IMR-90 (cell line): ENCODE measurements at regions not wholly inside any gene's neighbourhood (a gene's known extent, or its start where the extent isn't known, plus 50 kb on each side); places are given as distances from the start of the nearest gene placed in this dataset.

Source experiments
- ATAC-seq: fragments of 200-7000 bp; cut with Tn5 transposase; 2 replicates; pipeline ENCODE4 v1.9.1; 2020; ENCODE audit warnings: low read depth, mild to moderate bottlenecking, moderate library complexity
- BruUV-seq: library from RNA; stranded (reverse); fragments of 400-500 nt; replicated peaks from 2 replicates; lab custom pipeline; 2021; lab: Mats Ljungman, UMichigan
- CTCF ChIA-PET: fragments of 300-600 bp; formaldehyde crosslinking; extraction: SDS; loops from one replicate; lab custom pipeline; 2021; ENCODE audit warnings: antibody characterized with exemption; lab: Yijun Ruan, JAX
- POLR2A ChIA-PET: fragments of 300-600 bp; sonication (Branson Sonifier 250); formaldehyde crosslinking; loops from one replicate; lab custom pipeline; 2022; ENCODE audit warnings: antibody characterized with exemption; ENCODE audit not compliant: unreplicated experiment; lab: Charles Lee
- DNase-seq: peaks from one replicate; pipeline ENCODE4 v3.0.0; 2013
- H2AFZ ChIP-seq: replicated peaks from 2 replicates; pipeline ENCODE3; 2013; ENCODE audit warnings: low read length, mild to moderate bottlenecking; ENCODE audit not compliant: poor library complexity
- H2AK5ac ChIP-seq: 2 replicates; pipeline ENCODE4 v1.6.1; 2013; ENCODE audit warnings: low read depth, low read length, inconsistent platforms
- H2AK9ac ChIP-seq: replicated peaks from 2 replicates; pipeline ENCODE3; 2013; ENCODE audit warnings: mild to moderate bottlenecking, low read depth, low read length, moderate library complexity; ENCODE audit not compliant: poor library complexity
- H2BK120ac ChIP-seq: 2 replicates; pipeline ENCODE4 v1.6.1; 2013; ENCODE audit warnings: low read depth, low read length, inconsistent platforms
- H2BK15ac ChIP-seq: 3 replicates; pipeline ENCODE4 v1.6.1; 2013; ENCODE audit warnings: low read depth, low read length, inconsistent platforms
- H2BK20ac ChIP-seq: 2 replicates; pipeline ENCODE4 v1.6.1; 2013; ENCODE audit warnings: low read depth, mild to moderate bottlenecking, inconsistent platforms, low read length, moderate library complexity
- H2BK5ac ChIP-seq: 2 replicates; pipeline ENCODE4 v1.6.1; 2013; ENCODE audit warnings: mild to moderate bottlenecking, low read depth, low read length, inconsistent platforms; ENCODE audit not compliant: poor library complexity, severe bottlenecking
- H3K14ac ChIP-seq: replicated peaks from 2 replicates; pipeline ENCODE4 v1.6.1; 2013; ENCODE audit warnings: low read depth, low read length, inconsistent platforms
- H3K18ac ChIP-seq: 2 replicates; pipeline ENCODE4 v1.6.1; 2013; ENCODE audit warnings: low read depth, low read length, control low read depth
- H3K23ac ChIP-seq: 2 replicates; pipeline ENCODE4 v1.6.1; 2013; ENCODE audit warnings: low read depth, low read length, inconsistent platforms
- H3K27ac ChIP-seq: 2 replicates; pipeline ENCODE4 v1.5.1; 2013; ENCODE audit warnings: mild to moderate bottlenecking, control low read depth, low read length; ENCODE audit not compliant: insufficient read depth
- H3K27me3 ChIP-seq: 2 replicates; pipeline ENCODE4 v1.6.1; 2013; ENCODE audit warnings: low read length; ENCODE audit not compliant: control insufficient read depth, insufficient read depth
- H3K36me3 ChIP-seq: 2 replicates; pipeline ENCODE4 v1.6.1; 2013; ENCODE audit warnings: low read length, mixed read lengths; ENCODE audit not compliant: control insufficient read depth, insufficient read depth
- H3K4ac ChIP-seq: 2 replicates; pipeline ENCODE4 v1.6.1; 2013; ENCODE audit warnings: low read depth, low read length, inconsistent platforms
- H3K4me1 ChIP-seq: 2 replicates; pipeline ENCODE4 v1.6.1; 2013; ENCODE audit warnings: low read length, mixed read lengths; ENCODE audit not compliant: control insufficient read depth, insufficient read depth
- H3K4me2 ChIP-seq: 2 replicates; pipeline ENCODE4 v1.6.1; 2013; ENCODE audit warnings: low read depth, mild to moderate bottlenecking, control low read depth, low read length, moderate library complexity
- H3K4me3 ChIP-seq: 2 replicates; pipeline ENCODE4 v1.5.1; 2013; ENCODE audit warnings: low read depth, mild to moderate bottlenecking, control low read depth, low read length, moderate library complexity; ENCODE audit not compliant: insufficient read depth
- H3K56ac ChIP-seq: 2 replicates; pipeline ENCODE4 v1.6.1; 2013; ENCODE audit warnings: low read length, inconsistent platforms; ENCODE audit not compliant: insufficient read depth; ENCODE audit errors: extremely low read depth
- H3K79me1 ChIP-seq, 2 experiments: 2 replicates each; pipeline ENCODE4 v1.6.1; 2013; ENCODE audit warnings: low read length in 2 of 2, inconsistent platforms in 1 of 2, low read depth in 1 of 2
- H3K9ac ChIP-seq: 2 replicates; pipeline ENCODE4 v1.6.1; 2013; ENCODE audit warnings: low read depth, low read length, control low read depth
- H3K9me1 ChIP-seq: 2 replicates; pipeline ENCODE4 v1.6.1; 2013; ENCODE audit warnings: low read length, inconsistent platforms; ENCODE audit not compliant: insufficient read depth
- H3K9me3 ChIP-seq: 2 replicates; pipeline ENCODE4 v1.6.1; 2013; ENCODE audit warnings: low read length; ENCODE audit not compliant: control insufficient read depth, insufficient read depth
- H4K20me1 ChIP-seq: 2 replicates; pipeline ENCODE4 v1.6.1; 2013; ENCODE audit warnings: low read length, inconsistent platforms; ENCODE audit not compliant: insufficient read depth
- H4K5ac ChIP-seq: 2 replicates; pipeline ENCODE4 v1.6.1; 2013; ENCODE audit warnings: mild to moderate bottlenecking, low read depth, low read length, control low read depth
- H4K8ac ChIP-seq, 2 experiments: 2 replicates each; pipeline ENCODE4 v1.6.1; 2013; ENCODE audit warnings: low read depth in 2 of 2, low read length in 2 of 2, control low read depth in 1 of 2, inconsistent platforms in 1 of 2
- H4K91ac ChIP-seq: 2 replicates; pipeline ENCODE4 v1.6.1; 2013; ENCODE audit warnings: low read depth, low read length, inconsistent platforms; ENCODE audit not compliant: insufficient read depth
- BHLHE40 ChIP-seq: fragments of 150-350 bp; IDR thresholded peaks from 2 replicates; pipeline ENCODE4 v1.6.1; 2016; ENCODE audit warnings: mild to moderate bottlenecking, low read depth, low read length
- CEBPB ChIP-seq: IDR thresholded peaks from 2 replicates; pipeline ENCODE4 v1.6.1; 2012; ENCODE audit warnings: low read depth, low read length, improper control_type of control experiment
- CHD1 ChIP-seq: IDR thresholded peaks from 2 replicates; pipeline ENCODE4 v1.6.1; 2012; ENCODE audit warnings: low read depth, low read length, improper control_type of control experiment
- FOS ChIP-seq: fragments of 150-350 bp; IDR thresholded peaks from 2 replicates; pipeline ENCODE4 v1.6.1; 2016; ENCODE audit warnings: low read depth, low read length
- MAFK ChIP-seq: IDR thresholded peaks from 2 replicates; pipeline ENCODE4 v1.6.1; 2012; ENCODE audit warnings: low read depth, low read length, improper control_type of control experiment
- MAZ ChIP-seq: IDR thresholded peaks from 2 replicates; pipeline ENCODE4 v1.6.1; 2012; ENCODE audit warnings: low read depth, mild to moderate bottlenecking, low read length, improper control_type of control experiment, moderate library complexity, borderline replicate concordance
- POLR2A ChIP-seq: IDR thresholded peaks from 2 replicates; pipeline ENCODE4 v1.6.1; 2012; ENCODE audit warnings: mild to moderate bottlenecking, low read depth, low read length
- RAD21 ChIP-seq: IDR thresholded peaks from 2 replicates; pipeline ENCODE4 v1.6.1; 2012; ENCODE audit warnings: low read length, improper control_type of control experiment
- RCOR1 ChIP-seq: IDR thresholded peaks from 2 replicates; pipeline ENCODE4 v1.6.1; 2012; ENCODE audit warnings: mild to moderate bottlenecking, low read length, improper control_type of control experiment; ENCODE audit not compliant: insufficient replicate concordance
- RFX5 ChIP-seq: IDR thresholded peaks from 2 replicates; pipeline ENCODE4 v1.8.0; 2012; ENCODE audit warnings: low read depth, mild to moderate bottlenecking, low read length, moderate library complexity
- SMC3 ChIP-seq: fragments of 150-350 bp; IDR thresholded peaks from 2 replicates; pipeline ENCODE4 v1.6.1; 2016; ENCODE audit warnings: low read depth, mild to moderate bottlenecking, antibody characterized with exemption, low read length, moderate library complexity
- USF2 ChIP-seq: fragments of 150-350 bp; IDR thresholded peaks from 2 replicates; pipeline ENCODE4 v1.6.1; 2017; ENCODE audit warnings: mild to moderate bottlenecking, antibody characterized with exemption, low read length, low read depth
- WGBS, 2 experiments: methylation state at CpG; one replicate each; pipeline versions ENCODE4 v1.1.5 to v1.1.7; 2013; ENCODE audit warnings: missing lambda C conversion rate in 2 of 2; ENCODE audit not compliant: insufficient read length in 1 of 2; ENCODE audit errors: extremely low coverage in 2 of 2; 5-methylcytosine and 5-hydroxymethylcytosine counted together
- dilution Hi-C: fragments of 300-500 bp; cut with HindIII; formaldehyde crosslinking; loops from one replicate; pipeline ENCODE4 v1.14.3; 2018; ENCODE audit warnings: low sequenced_read_pairs; ENCODE audit not compliant: unreplicated experiment
- in situ Hi-C: fragments of 300-500 bp; cut with MboI; formaldehyde crosslinking; loops from 3 replicates; pipeline ENCODE4 v1.14.3; 2019; ENCODE audit warnings: low sequenced_read_pairs, inconsistent platforms, mixed read lengths
- intact Hi-C: fragments of 100-400 bp; cut with micrococcal nuclease; formaldehyde crosslinking; loops from 2 replicates; pipeline ENCODE4 v1.10.0; 2022
- TF ChIP-seq, protein P1 (sequence below): conservative IDR thresholded peaks from 2 replicates; pipeline ENCODE4 v1.5.1; 2012; ENCODE audit warnings: mild to moderate bottlenecking, low read depth, low read length, improper control_type of control experiment
- TF ChIP-seq, protein P2 (sequence below): fragments of 150-350 bp; IDR thresholded peaks from 2 replicates; pipeline ENCODE4 v1.6.1; 2016; ENCODE audit warnings: low read depth, mild to moderate bottlenecking, low read length, moderate library complexity, borderline replicate concordance

DNA sequence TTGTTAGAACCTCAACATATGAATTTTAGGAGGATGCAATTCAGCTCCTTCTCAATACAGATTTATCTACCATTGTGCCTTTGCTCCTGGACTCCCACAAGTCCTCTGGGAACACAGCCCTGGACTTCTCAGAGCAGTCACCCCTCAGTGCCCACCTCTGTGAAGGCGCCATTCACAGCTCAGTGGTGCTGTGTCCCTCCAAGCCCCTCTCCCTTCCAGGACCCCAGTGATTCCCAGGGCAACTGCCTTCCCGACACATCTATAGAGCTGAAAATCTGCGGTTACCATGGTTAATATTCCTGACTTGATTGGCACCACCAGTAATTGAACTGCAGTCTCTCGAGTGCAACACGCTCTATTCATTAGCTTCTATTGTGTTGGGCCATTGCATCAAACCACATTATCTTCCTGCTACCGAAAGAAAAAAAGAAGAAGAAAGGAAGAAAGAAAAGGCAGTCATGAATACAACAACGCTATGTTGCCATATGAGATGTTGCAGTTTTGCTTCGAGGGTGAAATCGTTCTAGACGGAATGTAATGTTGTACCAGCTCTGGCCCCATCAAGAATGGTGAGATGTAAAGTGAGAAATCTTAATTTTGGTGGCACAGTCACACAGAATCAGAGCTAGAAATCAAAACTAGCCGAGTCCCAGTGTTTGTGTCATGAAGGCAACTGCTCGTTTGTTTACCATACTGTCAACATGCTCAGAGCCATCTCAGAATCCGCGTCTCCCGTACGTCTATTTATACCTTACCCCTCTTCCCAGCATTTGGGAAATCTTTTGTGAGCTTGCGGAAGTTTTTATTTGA lies 524.0 kb upstream of the ID2 start (continued):
- TF ChIP-seq, protein P1, sequence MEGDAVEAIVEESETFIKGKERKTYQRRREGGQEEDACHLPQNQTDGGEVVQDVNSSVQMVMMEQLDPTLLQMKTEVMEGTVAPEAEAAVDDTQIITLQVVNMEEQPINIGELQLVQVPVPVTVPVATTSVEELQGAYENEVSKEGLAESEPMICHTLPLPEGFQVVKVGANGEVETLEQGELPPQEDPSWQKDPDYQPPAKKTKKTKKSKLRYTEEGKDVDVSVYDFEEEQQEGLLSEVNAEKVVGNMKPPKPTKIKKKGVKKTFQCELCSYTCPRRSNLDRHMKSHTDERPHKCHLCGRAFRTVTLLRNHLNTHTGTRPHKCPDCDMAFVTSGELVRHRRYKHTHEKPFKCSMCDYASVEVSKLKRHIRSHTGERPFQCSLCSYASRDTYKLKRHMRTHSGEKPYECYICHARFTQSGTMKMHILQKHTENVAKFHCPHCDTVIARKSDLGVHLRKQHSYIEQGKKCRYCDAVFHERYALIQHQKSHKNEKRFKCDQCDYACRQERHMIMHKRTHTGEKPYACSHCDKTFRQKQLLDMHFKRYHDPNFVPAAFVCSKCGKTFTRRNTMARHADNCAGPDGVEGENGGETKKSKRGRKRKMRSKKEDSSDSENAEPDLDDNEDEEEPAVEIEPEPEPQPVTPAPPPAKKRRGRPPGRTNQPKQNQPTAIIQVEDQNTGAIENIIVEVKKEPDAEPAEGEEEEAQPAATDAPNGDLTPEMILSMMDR: no peak

- no peak overlapping the region for H3K23ac ChIP-seq
- 100% methylated on average over 2 of the region's 6 CpGs; no CpG with 5 or more reads in 1 of the 2 experiments for WGBS, 2 experiments
- no peak overlapping the region for H3K14ac ChIP-seq
- in situ Hi-C loops: loop anchor here (25.0 kb wide), 1 partner anchor 529 kb away; the partner anchor contains the start of gene ID2
- no peaks in the 10 kb centered on the region for H3K36me3 ChIP-seq
- no peak overlapping the region for H4K8ac ChIP-seq
- no peak overlapping the region for H2BK15ac ChIP-seq
- no peak overlapping the region for H3K4ac ChIP-seq
- no peak overlapping the region for H3K18ac ChIP-seq
- ChIA-PET CTCF (no interaction called here), POLR2A (no interaction called here)
- H3K4me2 ChIP-seq: no peak overlapping the region
- H3K27me3 ChIP-seq: no peaks in the 10 kb centered on the region
- no peak overlapping the region for H2AFZ ChIP-seq
- H3K9me1 ChIP-seq: no peaks in the 10 kb centered on the region
- H2BK20ac ChIP-seq: no peak overlapping the region
- no peak overlapping the region for H2AK9ac ChIP-seq
- no peak for ATAC-seq
- no peaks in the 10 kb centered on the region for H3K4me1 ChIP-seq
- no peak overlapping the region for H3K56ac ChIP-seq
- no peak overlapping the region for H2BK120ac ChIP-seq
- no peak overlapping the region for H3K27ac ChIP-seq
- no TSS peak for BruUV-seq
- H2AK5ac ChIP-seq: no peak overlapping the region
- DNase-seq: no peak
- no peaks in the 10 kb centered on the region for H3K79me1 ChIP-seq
- H3K4me3 ChIP-seq: no peak overlapping the region
- H4K20me1 ChIP-seq: no peaks in the 10 kb centered on the region
- dilution Hi-C loops: no loop called here
- no peak overlapping the region for H2BK5ac ChIP-seq
- H3K9me3 ChIP-seq: 0 out of 2 replicates have a peak, but pooled peaks cover 3% of the 10 kb centered on the region
- no peak overlapping the region for H4K5ac ChIP-seq
- no peak overlapping the region for H3K9ac ChIP-seq
- intact Hi-C loops: no loop called here
- no peak overlapping the region for H4K91ac ChIP-seq
- TF ChIP-seq POLR2A (no peak), USF2 (no peak), BHLHE40 (no peak), MAZ (no peak), FOS (no peak), SMC3 (no peak), CHD1 (no peak), RAD21 (no peak), CEBPB (no peak), RCOR1 (no peak), RFX5 (no peak), MAFK (no peak)
- TF ChIP-seq, protein P2, sequence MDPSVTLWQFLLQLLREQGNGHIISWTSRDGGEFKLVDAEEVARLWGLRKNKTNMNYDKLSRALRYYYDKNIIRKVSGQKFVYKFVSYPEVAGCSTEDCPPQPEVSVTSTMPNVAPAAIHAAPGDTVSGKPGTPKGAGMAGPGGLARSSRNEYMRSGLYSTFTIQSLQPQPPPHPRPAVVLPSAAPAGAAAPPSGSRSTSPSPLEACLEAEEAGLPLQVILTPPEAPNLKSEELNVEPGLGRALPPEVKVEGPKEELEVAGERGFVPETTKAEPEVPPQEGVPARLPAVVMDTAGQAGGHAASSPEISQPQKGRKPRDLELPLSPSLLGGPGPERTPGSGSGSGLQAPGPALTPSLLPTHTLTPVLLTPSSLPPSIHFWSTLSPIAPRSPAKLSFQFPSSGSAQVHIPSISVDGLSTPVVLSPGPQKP: no peak
Observed at GRCh38 chr2:8158711-8159110, 523.1 kb upstream of the ID2 start.
